GM18517 (cell line): ENCODE measurements at regions not wholly inside any gene's neighbourhood (a gene's known extent, or its start where the extent isn't known, plus 50 kb on each side); places are given as distances from the start of the nearest gene placed in this dataset.

ENCODE experiments used
- ATAC-seq: cut with Tn5 transposase; IDR thresholded peaks from one replicate; pipeline ENCODE4 v1.9.1; 2021; ENCODE audit warnings: mild to moderate bottlenecking, moderate library complexity; ENCODE audit not compliant: unreplicated experiment

DNA sequence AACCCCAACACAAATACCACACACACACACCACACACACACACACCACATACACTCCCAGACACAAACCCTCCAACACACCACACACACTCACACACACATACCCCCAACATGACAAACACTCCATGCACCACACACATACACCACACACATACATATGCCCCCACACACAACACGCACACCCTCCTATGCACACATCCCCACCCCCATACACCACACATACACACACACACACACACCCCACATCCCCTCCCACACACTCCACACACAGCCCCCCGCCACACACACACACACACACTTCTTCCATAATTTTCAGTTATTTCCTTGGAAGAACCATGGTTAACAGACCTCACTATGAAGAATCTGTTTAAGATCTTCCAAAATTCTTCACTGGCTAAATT lies 173.5 kb upstream of the KCNIP4 start:
- ATAC-seq: no peak

DNA sequence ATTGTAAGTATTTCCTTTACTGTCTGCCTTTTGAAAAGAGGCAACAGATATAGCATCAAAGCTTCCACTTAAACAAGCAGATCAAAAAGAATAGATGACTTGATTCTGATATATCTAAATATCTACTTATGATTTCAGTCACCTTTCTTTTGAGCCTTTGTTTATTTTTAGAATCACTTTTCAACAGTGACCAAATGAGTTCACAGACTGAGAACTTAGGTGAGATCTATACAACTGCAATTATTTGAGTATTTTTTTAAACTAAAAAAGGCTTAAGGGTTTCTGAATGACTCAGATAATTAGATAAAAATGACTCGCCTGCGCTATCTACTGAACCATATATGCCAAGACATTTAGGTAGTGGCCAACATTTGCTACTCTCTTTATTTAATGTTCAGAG lies 166.7 kb upstream of the KCNIP4 start:
- no peak for ATAC-seq

DNA sequence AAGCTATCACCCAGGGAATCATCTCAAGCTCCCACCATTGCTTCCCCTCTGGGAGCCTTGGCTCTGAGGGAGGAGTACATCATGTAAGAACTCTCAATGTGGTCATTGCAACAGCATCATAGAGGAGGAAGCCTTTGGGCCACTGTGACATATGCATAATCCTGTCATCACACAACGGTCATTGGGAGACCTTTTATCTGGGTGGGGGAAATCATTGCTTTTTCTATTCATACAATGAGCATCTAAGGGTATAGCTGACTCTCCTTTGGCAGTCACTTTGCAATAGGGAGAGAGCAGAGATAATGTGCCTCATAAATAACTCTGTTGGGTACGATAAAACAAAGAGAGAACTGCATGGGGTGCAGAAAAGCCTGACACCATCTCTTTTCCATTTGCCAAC lies 155.2 kb upstream of the KCNIP4 start:
- ATAC-seq: no peak

DNA sequence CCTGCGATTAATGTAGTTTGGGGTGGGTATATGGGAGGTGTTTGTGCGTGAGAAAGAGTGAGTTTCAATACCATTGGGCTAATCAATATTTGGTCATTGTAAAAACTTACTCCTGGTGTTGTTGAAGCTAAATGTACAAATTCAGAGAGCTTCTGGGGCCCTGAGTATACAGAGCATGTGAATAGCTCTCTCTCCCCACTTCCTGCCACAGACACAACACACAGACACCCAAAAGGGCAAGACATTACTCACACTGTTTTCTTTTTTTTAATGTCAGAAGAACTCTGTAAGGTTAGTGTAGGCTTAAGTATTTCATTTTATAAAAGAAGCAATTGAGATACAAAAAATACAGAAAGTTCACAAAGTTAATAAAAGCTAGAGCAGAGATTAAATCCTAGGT lies 151.3 kb upstream of the KCNIP4 start:
- no peak for ATAC-seq

DNA sequence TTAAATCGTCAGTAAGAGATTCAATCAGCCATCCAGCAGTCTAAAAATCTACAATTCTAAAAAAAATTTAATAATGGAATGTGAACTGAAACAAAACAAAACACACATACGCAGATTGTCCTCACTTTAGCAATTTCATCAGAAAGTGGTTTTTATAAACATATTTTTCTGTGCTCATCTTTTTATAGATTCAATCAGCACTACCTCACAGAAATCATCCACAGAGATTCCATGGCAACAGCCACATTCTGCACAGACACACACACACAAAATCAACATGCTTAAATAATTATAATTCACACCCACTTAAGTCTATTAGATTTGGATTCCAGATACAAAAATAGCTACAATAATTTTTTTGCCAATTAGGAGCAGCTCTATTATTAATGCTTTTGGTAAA lies 149.0 kb upstream of the KCNIP4 start:
- no peak for ATAC-seq

DNA sequence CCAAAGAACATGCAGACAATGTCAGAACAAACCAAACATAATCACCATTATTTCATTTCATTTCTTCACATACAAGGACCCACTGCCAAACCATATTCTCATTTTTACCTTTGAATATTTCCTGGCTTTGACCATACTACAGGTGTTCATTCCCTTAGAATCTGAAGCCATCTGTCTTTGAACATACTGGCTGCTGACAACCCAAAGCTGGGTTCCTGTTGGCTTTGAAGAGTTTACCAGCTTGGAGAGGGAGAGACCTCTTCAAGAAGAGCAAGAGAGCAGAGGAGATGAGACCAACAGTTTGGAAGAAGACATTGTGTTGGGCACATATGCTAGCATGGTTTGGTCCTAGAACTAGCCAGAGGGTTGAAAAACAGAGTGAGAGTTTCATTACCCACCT lies 145.6 kb upstream of the KCNIP4 start:
- no peak for ATAC-seq

DNA sequence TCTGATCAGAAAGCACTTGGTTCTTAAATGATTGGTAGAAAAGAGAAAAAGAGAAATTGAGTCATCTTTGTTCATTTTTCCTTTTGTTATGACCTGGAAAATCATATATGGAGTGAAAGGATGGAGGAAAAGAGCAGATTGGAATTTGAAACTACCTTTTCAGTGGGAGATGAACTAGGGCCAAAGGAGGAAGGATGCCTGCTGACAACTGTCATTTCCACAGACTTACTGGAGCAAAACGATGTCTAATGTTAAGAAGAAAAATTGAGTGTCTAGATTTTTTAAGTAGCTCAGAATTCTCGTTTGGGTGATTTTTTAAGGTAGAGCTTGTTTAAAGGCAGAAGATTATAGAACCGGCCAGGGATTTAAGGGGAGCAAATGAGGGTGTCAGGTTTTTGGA lies 144.6 kb upstream of the KCNIP4 start:
- no peak for ATAC-seq

DNA sequence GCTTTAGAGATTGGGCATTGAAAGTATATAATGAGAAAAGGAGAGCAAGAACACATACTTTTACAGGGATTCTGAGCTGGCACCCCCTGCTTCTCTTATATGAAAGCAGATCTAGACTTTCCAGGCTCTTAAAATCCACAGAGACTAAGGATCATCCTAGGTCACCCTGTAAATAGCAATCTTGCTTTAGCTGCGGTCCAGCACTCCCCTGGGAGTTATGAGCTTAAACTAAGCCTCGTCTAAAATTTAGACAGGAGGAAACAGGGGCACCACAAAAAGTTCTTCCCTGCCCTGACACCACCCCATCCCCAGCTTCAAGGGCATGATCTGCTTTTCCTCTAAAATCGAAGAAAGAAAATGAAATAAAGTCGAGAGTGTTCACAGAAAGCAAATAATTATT lies 143.3 kb upstream of the KCNIP4 start:
- no peak for ATAC-seq

DNA sequence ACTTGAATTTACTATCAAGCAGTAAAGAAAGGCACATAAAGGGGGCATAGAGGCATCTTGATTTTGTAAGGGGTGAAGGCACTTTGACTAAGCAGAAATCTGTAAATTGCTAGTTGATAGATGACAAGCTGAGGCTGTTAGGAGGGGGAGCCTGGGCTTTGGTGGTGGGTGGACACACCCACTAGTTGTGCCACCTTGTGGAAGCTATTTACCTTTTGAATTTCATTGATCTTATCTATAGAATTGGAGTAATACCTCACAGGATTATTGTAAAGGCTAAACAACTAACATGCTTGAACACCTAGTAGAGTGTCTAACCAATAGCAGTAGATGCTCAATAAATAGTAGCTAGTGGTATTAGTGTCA lies 142.8 kb upstream of the KCNIP4 start:
- ATAC-seq: no peak

DNA sequence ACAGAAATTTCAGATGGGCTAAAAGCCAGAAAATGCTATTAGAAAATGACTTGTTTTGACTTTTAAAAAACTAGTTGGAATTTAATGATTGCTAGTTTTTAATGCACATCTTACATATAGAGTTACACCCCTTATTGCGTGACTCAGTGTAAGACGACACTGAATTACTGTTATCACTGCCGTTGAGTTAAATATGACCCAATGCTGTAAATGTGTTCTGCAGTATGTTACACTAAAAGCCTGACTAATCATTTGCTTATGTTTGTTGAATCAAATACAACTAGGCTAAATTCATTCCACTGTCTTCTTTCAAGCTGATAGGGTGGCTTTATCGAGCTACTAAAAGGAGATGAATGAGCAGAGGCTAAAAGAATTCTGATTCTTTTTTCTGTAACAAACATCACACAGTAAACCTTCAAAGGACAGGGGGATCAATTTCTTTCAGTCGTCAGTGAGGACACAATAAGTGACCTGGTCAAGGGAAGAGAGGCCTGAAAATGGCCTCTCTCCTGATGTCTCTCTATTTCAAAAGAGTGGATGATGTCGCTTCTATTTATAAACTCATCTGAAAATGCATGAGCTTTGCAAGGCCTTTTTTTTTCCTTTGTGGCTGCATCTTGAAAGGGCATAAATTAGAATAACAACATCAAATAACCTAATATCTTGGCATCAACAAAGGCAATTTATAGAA lies 142.2 kb upstream of the KCNIP4 start:
- no peak for ATAC-seq

DNA sequence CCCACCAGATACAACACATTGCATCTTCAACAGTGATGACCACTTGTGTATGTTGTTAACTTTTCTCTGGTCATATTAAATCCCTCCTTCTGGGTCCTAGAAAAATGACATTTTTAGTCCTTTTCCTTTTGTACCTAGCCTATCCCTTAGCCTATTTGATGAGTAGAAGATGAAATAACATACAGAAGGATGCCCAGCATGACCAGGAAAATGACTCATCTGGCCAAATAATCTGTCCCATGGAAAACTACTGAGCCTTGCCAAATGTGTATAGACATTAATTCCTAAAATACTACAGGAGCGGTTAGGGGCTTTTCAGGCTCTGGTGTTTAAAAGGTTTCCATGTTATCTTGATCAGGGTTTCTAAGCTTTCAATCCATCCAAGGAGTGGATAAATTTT lies 129.0 kb upstream of the KCNIP4 start:
- ATAC-seq: no peak

DNA sequence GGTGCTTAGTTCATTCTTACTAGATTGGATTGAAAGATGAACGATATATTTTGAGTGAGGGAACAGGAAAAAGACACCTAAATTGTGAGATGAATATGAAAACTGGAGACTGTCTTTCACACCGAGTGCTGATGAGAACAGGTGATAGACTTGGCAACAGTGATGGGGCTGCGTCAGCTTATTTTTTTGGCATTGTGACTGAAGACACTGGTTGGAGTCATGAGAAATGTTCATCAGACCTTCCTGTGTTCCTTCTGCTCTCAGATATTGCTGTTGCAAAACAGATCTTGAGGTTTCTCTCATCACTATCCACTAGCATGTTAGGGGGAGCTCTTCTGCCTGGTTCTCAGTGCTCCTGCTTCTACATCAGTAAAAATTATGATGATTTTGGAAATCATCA lies 124.2 kb upstream of the KCNIP4 start:
- ATAC-seq: no peak

DNA sequence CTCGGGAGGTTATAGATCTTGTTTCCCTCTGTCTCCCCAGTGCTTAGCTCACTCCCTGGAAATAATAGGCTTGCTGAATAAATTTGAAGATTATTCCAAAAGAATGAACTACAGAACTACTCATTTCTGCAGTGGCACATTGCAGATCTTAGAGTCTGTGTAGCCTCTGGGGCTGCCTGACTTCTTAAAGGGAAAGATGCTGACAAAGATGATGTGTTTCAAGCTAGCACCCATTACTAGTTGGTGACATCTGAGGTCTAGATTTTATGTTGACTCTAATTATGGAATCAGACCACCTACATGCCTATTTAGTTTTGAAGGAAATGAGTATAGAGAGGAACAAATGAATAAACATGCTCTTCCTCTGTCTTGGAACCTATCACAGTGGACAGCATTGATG lies 123.7 kb upstream of the KCNIP4 start:
- no peak for ATAC-seq

DNA sequence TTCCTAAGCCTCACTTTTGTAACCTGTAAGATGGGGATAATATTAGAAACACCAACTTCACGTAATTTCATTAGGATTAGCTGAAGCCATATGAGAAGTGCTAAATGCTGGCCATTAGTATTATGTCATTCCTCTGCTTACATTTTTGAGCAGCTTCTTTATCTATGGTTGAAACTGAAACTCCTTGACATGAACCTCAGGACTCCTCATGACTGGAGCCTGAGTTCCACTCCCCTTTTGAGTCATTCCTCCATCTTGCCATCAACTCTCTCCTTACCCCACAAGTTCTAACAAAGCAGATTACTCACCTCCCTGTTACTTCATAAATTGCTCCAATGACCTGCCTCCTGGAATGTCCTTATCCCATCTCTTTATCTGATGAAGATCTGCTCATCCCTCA lies 123.2 kb upstream of the KCNIP4 start:
- ATAC-seq: peak; percentile 84

DNA sequence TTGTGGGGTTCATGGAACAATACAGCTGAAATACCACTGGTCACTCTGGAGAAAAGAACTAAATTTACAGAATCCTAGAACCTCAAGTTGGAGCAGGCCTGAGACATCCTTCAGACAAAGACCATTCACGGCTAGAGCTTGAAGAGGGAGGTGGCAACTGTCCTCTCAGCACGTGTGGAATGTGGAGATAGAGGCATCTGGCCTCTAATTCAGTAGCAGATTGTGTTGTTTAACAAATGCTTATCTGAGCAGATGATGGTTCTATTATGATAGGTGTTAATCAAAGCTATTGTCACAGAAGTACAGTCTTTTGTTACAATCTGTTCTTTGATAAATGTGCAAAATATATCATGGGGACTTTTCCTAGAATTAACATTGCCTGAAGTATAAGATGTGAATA lies 121.7 kb upstream of the KCNIP4 start:
- no peak for ATAC-seq

DNA sequence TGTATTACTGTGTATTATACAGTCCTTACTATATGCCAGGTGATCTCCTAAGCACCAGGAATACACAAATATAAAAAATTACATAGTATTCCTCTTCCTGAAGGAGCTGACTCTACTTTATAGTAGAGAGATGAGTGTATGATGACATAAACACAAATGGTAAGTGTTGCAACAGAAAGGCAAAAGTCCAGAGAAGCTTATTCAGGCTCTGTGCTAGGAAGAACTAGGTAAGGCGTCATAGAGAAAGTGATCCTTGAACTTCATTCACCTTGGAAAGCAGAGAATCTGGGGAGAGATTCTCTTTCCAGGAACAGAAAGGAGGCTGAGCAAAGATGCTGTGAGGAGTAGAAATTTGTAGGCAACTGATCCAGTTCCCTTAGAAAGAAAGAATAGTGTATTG lies 115.0 kb upstream of the KCNIP4 start:
- ATAC-seq: no peak

DNA sequence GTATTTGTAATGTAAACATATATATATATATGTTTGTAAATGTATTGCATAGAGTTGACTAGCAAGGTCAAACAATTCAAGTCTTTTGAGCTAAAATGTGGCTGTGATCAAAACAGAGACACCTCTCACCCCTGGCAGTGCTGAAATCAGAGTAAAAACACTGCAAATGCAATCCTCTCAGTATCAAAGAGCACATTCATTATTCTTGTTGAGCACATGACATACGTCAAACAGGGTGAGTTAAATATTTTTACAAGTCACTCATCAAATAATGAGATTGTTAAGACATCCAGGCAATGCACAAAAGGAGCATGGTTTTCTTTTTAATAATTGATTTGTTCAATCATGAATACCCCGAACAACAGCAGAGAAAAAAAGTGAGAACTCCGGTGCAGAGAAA lies 114.1 kb upstream of the KCNIP4 start:
- ATAC-seq: no peak

DNA sequence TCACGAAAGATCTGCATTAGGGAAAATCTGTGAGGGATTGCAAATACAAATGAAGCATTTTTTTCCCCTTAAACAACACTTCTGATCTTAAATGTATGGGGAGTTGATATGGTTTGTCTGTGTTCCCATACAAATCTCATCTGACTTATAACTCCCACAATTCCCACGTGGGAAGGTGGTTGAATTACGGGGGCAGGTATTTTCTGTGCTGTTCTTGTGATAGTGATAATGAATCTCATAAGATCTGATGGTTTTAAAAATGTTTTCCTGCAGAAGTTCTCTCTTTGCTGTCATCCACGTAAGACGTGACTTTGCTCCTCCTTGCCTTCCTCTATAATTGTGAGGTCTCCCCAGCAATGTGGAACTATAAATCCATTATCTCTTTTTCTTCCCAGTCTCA lies 107.4 kb upstream of the KCNIP4 start:
- no peak for ATAC-seq

DNA sequence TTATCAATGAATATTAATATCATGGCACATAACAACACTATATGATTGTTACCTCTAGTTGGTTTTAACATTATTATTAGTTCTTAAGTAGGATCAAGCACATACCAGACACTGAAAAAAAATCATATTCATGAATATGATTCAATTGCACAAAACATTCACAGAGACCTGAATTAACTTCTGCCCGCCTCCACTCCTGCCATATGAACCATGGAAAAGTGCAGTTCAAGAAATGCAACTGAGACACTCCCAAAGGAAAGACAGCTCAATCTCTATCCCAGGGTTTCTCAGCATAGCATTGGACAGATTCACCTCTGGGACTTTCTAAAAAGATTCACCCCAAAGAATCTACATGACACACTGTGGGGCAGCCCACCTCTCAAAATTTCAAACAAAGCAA lies 103.5 kb upstream of the KCNIP4 start:
- no peak for ATAC-seq

DNA sequence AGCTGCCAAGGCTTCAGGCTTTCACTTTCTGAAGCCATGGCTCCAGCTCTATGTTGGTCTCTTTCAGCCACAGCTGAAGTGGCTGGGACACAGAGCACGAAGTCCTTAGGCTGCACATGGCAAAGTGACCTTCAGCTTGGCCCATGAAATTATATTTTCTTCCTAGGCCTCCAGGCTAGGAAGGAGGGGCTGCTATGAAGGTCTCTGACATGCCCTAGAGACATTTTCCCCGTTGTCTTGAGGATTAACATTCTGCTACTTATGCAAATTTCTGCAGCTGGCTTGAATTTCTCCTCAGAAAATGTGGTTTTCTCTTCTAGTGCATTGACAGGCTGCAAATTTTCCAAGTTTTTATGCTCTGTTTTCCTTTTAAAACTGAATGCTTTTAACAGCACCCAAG lies 99.8 kb upstream of the KCNIP4 start:
- no peak for ATAC-seq

DNA sequence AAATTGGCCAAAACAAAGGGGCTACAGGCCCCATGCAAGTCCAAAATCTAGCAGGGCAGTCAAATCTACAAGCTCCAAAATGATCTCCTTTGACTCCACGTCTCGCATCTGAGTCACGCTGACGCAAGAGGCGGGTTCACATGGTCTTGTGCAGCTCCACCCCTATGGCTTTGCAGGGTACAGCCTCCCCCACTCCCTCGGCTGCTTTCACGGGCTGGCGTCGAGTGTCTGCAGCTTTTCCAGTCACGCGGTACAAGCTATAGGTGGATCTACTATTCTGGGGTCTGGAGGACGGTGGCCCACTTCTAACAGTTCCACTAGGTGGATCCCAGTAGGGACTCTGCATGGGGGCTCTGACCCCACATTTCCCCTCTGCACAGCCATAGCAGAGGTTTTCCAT lies 99.2 kb upstream of the KCNIP4 start:
- no peak for ATAC-seq

DNA sequence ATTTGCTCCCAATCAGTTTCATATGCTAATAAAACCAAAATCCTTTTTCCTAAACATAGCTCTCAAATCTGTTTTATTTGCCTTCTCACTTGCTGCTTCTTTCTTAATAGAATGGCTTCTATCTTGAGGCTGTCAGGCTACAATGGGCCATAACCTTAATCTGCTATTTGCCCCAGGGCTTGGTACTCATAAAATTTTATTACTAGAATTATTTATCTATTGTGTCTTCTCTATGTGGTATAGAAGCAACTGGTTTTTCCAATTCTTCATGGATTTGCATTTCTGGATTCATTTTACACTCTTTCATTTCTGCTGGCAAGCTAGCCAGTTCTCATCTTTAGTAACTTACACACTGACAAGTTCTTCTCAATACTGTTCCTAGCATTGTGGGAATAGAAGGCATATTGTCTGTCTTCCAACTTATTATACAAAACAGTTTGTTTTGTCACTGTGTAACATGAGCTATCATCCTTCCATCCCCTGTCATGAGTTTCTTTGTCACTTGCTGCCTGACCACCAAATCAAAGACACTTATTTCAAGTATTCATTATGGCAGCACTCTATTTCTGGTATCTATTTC lies 96.6 kb upstream of the KCNIP4 start:
- no peak for ATAC-seq

DNA sequence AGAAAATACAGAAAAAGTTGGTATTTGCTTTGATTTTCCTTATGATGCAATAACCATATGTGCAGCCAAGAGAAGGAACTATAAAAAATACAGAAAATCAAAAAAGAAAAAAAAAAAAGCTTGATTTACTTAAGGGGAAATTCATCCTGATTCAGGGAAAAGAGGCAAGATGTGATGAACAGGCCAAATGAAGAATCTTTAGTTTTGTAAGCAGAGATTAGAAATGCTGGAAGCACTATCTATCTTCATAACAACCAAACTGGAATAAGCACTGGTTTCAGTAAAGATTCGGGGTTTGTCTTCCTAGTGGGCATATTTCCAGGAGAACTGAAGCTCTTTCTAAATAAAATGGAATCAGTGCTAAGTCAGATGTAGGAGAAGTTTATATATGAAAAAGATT lies 82.9 kb upstream of the KCNIP4 start:
- ATAC-seq: no peak
